Thymus (tissue), 11 donors: ENCODE measurements at regions not wholly inside any gene's neighbourhood (a gene's known extent, or its start where the extent isn't known, plus 50 kb on each side); places are given as distances from the start of the nearest gene placed in this dataset.

Experiments
- DNase-seq, 9 donors: peaks; one replicate each; pipeline ENCODE4 v3.0.0-alpha.2; 2013; ENCODE audit warnings: low spot score in 9 of 9, low read depth in 6 of 9, missing footprints in 1 of 9
- H3K27ac ChIP-seq, 2 donors: one replicate each; pipeline ENCODE4 v1.5.1; 2013; ENCODE audit warnings: control low read depth in 1 of 2, low read depth in 1 of 2, low read length in 1 of 2, mild to moderate bottlenecking in 1 of 2, moderate library complexity in 1 of 2
- H3K27me3 ChIP-seq, 2 donors: one replicate each; pipeline ENCODE4 v1.5.1; 2013; ENCODE audit warnings: low read length in 1 of 2; ENCODE audit not compliant: control insufficient read depth in 2 of 2, insufficient read depth in 1 of 2
- H3K36me3 ChIP-seq, 2 donors: one replicate each; pipeline ENCODE4 v1.5.1; 2013; ENCODE audit warnings: low read length in 1 of 2, mild to moderate bottlenecking in 1 of 2, moderate library complexity in 1 of 2; ENCODE audit not compliant: control insufficient read depth in 2 of 2, insufficient read depth in 2 of 2
- H3K4me1 ChIP-seq, 2 donors: one replicate each; pipeline ENCODE4 v1.5.1; 2013; ENCODE audit warnings: low read length in 2 of 2; ENCODE audit not compliant: control insufficient read depth in 2 of 2, insufficient read depth in 2 of 2
- H3K4me3 ChIP-seq, 2 donors: one replicate each; pipeline ENCODE4 v1.5.1; 2013; ENCODE audit warnings: low read length in 2 of 2, control low read depth in 1 of 2, mild to moderate bottlenecking in 1 of 2
- H3K9me3 ChIP-seq, 2 donors: one replicate each; pipeline ENCODE4 v1.5.1; 2013; ENCODE audit warnings: low read length in 1 of 2, mild to moderate bottlenecking in 1 of 2; ENCODE audit not compliant: control insufficient read depth in 2 of 2, insufficient read depth in 1 of 2
- WGBS: extraction: QIAGEN DNeasy Blood & Tissue Kit; methylation state at CpG from one replicate; pipeline ENCODE4 v1.1.7; 2013; 5-methylcytosine and 5-hydroxymethylcytosine counted together
- donor health status: healthy.

DNA sequence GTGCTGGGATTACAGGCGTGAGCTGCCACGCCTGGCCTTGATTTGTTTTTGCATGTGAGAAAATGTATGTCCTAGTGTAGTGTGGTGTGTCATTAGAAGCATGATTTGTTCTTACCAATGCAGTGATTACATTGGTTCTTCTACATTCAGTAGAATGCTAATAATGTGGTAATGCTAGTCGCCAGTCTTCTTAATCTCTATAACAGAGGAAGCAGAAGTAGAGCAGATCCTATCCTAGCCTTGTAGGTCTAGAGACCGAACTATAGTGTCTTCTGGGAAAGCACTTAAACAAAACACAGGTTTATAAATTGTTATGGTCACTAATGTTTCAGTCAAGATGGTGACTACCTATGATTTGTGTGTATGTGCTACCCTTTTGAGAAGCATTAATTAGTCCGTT is 197.5 kb upstream of the DMRT1 start:
- Histone ChIP-seq H3K27ac (no peak overlapping the region), H3K4me3 (no peak overlapping the region), H3K9me3 (no peaks in the 10 kb centered on the region), H3K27me3 (no peaks in the 10 kb centered on the region), H3K4me1 (peaks cover 0 to 4% of the 10 kb centered on the region in 2 donors), H3K36me3 (no peaks in the 10 kb centered on the region)
- DNase-seq: no peak
- 94% methylated on average over 5 of the region's 5 CpGs for WGBS

DNA sequence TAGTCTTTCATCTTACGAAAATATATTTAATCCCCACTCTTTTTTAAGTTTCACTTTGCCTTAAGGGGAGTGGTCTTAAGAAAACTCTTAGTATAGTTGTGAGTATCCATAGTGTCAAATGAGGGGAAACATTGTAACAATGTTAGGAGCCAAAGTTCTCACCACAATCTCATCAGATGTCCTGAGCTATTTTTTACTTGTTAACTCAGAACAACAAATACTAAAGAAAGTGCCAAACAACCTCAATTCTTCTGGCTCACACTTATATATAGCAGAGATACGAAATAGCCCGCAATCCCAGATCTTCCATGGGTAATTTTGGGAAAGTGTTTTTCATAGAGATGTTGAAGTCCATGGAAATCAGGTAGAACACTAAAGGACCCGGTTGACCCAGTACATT is 194.0 kb upstream of the DMRT1 start:
- peaks cover 6% of the 10 kb centered on the region in 2 donors for H3K4me1 ChIP-seq
- H3K36me3 ChIP-seq: no peaks in the 10 kb centered on the region
- DNase-seq: no peak
- WGBS: 94% methylated on average over 4 of the region's 4 CpGs
- no peak overlapping the region for H3K27ac ChIP-seq
- no peaks in the 10 kb centered on the region for H3K27me3 ChIP-seq
- no peaks in the 10 kb centered on the region for H3K9me3 ChIP-seq
- H3K4me3 ChIP-seq: no peak overlapping the region

DNA sequence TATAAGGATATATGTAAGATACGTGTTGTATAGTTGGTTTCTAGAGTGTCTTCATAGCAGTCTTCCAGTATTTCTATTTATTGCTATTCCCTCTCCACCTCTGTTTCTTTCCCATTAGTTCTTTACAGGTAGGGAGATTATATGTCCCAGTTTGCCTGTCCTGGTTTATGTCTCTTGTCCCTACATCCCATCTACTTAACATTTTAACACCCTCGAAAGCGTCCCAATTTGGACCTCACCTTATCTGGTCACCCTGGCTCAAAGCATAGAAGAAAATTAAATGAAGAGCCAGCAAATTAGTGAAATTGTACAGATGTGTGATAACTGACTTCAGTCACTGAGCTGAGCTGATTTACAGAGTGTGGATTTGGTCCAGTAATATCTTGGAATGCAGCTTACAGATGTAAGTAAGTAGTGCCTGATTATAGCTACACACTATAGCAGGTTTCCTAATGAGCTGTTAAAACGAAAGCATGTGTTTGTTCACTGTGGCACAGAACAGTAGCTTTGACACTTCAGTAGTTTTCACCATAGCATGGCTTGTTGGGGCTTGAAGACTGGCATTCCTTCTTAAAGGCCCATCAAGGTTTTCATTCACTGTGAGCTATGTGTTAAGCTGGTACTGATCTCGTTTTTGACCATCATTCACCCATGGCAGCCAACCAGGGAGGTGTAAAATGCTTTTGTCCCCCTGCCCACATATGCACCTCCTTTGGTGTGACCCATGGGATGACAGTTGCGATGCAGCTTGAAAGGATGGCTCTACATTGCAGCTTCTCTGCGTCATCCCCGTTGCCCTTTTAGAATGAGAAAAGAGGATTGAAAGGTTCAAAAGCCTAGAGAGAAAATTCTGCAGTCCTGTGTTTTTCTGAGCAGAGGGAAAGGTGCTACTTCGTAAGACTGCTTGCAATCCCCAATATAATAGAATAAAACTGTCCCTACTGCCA is 192.1 kb upstream of the DMRT1 start:
- H3K9me3 ChIP-seq: no peaks in the 10 kb centered on the region
- H3K27ac ChIP-seq: no peak overlapping the region
- H3K27me3 ChIP-seq: no peaks in the 10 kb centered on the region
- 89% methylated on average over 9 of the region's 9 CpGs for WGBS
- peaks cover 6 to 12% of the 10 kb centered on the region in 2 donors for H3K4me1 ChIP-seq
- no peak for DNase-seq
- H3K36me3 ChIP-seq: no peaks in the 10 kb centered on the region
- no peak overlapping the region for H3K4me3 ChIP-seq

DNA sequence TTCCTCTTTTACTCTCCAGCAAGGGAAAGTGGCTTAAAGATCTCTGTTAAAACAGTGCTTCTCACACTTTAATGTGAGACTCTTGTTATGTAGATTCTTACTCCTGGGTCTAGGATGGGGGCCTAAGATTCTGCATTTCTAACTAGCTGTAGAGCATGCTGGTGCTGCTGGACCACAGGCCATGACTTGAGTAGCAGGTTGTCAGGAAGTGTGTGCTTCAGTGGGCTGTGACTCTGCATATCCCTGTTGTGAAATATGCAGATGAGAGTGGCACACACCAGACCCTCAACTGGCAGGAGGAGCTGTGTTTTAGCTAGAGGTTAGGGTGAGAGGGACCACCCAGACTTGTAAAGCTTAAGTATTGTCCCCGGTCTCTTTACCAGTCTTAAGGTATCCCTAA is 191.1 kb upstream of the DMRT1 start:
- H3K4me1 ChIP-seq: peaks cover 6 to 12% of the 10 kb centered on the region in 2 donors
- no peaks in the 10 kb centered on the region for H3K27me3 ChIP-seq
- no peak overlapping the region for H3K4me3 ChIP-seq
- no peaks in the 10 kb centered on the region for H3K9me3 ChIP-seq
- WGBS: 35% methylated on average over 1 of the region's 1 CpG
- H3K27ac ChIP-seq: no peak overlapping the region
- DNase-seq: peak in 2 of 9 donors; percentile 13 to 31
- no peaks in the 10 kb centered on the region for H3K36me3 ChIP-seq

DNA sequence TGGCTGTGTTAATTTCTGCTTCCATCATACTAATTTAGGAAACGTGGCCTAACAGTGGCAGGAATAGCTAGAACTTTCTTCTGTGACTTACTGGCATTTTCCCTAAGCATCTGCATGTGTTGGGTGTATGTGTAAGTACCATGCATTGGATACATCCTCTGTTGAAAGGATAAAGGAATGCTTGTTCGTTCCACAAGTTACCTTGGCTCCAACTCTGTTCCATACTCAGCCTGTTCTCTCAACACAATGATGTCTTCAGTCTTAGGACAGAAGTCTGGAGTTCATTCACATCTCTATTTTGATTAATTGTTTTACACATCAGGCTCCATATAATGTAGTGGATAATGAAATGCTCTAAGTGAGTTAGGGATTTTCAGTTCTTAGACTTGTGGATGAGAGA is 190.1 kb upstream of the DMRT1 start:
- Histone ChIP-seq H3K4me1 (peaks cover 10 to 14% of the 10 kb centered on the region in 2 donors), H3K9me3 (no peaks in the 10 kb centered on the region), H3K36me3 (no peaks in the 10 kb centered on the region), H3K27me3 (no peaks in the 10 kb centered on the region), H3K27ac (no peak overlapping the region), H3K4me3 (no peak overlapping the region)
- DNase-seq: no peak
- 75% methylated on average over 2 of the region's 2 CpGs for WGBS

DNA sequence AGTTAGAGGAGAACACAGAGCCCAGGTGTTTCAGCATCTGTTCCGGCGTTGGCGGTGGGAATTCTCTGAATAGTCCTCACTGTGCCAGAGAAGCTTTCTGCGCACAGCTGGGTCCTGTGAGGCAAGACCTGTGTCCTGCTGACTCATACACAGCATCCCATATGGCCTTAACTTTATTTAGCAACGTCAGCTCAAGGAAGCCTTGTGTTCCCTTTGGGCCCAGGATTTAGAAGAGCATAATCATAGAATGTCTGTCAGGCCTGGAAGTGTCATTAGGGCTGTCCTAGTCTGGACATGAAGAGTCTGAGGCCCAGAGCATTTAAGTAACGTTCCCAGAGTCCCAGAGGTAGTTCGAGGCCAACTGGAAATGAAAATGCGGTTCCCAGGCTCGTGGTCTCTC is 188.6 kb upstream of the DMRT1 start:
- Histone ChIP-seq H3K9me3 (no peaks in the 10 kb centered on the region), H3K4me3 (no peak overlapping the region), H3K36me3 (no peaks in the 10 kb centered on the region), H3K27me3 (no peaks in the 10 kb centered on the region), H3K27ac (no peak overlapping the region), H3K4me1 (peaks cover 12 to 20% of the 10 kb centered on the region in 2 donors)
- WGBS: 88% methylated on average over 9 of the region's 9 CpGs
- DNase-seq: no peak

DNA sequence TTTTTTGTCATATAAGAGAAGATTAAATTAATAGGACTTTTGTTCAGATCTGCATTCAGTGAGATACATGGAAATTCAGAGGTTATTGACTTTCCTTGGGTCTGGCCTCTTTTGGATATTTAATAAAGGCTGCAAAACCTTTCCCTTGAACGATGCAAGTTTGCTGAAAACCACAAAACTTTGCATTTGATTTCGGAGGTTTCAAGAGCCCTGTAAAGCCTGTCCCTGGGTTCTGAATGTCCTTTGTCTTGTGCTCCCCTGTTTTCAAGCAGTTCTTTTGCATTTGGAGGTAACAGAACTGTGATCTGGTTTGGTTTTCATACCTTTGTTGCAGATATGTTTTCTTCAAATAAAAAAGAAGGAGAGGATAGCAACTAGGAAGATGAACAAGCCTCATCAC is 188.1 kb upstream of the DMRT1 start:
- Histone ChIP-seq H3K36me3 (no peaks in the 10 kb centered on the region), H3K27me3 (no peaks in the 10 kb centered on the region), H3K27ac (no peak overlapping the region), H3K9me3 (no peaks in the 10 kb centered on the region), H3K4me3 (no peak overlapping the region), H3K4me1 (peaks cover 12 to 20% of the 10 kb centered on the region in 2 donors)
- 13% methylated on average over 2 of the region's 2 CpGs for WGBS
- DNase-seq: no peak

DNA sequence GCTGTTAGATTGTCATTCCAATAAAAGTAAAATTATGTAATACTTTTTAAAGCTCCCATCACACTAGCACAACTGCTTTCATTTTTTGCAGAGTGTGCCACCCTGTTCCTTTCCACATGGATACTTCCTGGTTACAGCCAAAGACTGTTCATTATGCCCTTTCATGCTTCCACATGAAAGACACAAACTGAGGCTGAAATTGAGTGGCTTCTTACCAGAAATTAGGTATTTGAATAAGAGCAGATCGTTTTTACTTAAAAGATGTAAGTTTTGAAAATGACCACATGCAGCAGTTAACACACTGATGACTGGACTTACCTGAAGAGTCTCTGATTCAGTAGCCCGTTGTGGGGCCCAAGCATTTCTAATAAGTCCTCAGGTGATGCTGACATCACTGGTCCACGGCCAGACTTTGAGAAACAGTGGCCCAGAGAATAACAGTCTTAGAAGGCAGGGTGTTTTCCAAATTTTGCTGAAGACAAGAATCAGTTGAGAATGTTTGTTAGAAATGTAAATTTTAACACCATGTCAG is 187.6 kb upstream of the DMRT1 start:
- no peaks in the 10 kb centered on the region for H3K36me3 ChIP-seq
- 77% methylated on average over 3 of the region's 3 CpGs for WGBS
- DNase-seq: no peak
- no peaks in the 10 kb centered on the region for H3K9me3 ChIP-seq
- H3K27ac ChIP-seq: no peak overlapping the region
- no peak overlapping the region for H3K4me3 ChIP-seq
- no peaks in the 10 kb centered on the region for H3K27me3 ChIP-seq
- H3K4me1 ChIP-seq: peaks cover 12 to 20% of the 10 kb centered on the region in 2 donors

DNA sequence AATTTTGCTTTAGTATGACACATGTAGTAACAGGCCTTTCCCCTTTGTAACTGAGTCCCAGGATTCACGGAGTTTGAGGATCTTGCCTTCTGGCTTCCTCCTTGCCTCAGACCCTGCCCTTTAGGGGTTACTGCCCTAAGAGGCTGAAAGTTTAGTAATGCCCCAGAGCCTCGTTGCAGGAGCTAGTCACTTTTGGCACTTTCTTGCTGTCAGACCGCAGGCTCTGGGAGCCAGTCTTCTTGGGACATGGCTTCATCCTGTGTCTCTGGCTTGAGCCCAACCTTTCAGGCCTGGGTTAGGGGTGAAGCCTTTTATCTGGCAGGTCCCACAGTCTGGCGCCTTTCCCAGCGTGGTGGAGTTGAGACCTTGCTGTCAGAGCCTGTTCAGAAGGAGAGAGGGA is 185.6 kb upstream of the DMRT1 start:
- Histone ChIP-seq H3K9me3 (no peaks in the 10 kb centered on the region), H3K36me3 (no peaks in the 10 kb centered on the region), H3K27me3 (no peaks in the 10 kb centered on the region), H3K27ac (peak overlapping the region in 1 of 2 donors; percentile 55), H3K4me3 (no peak overlapping the region), H3K4me1 (peaks cover 6 to 19% of the 10 kb centered on the region in 2 donors)
- DNase-seq: no peak
- 91% methylated on average over 5 of the region's 5 CpGs for WGBS
